ENCODE measurements at regions not wholly inside any gene's neighbourhood (a gene's known extent, or its start where the extent isn't known, plus 50 kb on each side); places are given as distances from the start of the nearest gene placed in this dataset.

- TF ChIP-seq, protein P1, sequence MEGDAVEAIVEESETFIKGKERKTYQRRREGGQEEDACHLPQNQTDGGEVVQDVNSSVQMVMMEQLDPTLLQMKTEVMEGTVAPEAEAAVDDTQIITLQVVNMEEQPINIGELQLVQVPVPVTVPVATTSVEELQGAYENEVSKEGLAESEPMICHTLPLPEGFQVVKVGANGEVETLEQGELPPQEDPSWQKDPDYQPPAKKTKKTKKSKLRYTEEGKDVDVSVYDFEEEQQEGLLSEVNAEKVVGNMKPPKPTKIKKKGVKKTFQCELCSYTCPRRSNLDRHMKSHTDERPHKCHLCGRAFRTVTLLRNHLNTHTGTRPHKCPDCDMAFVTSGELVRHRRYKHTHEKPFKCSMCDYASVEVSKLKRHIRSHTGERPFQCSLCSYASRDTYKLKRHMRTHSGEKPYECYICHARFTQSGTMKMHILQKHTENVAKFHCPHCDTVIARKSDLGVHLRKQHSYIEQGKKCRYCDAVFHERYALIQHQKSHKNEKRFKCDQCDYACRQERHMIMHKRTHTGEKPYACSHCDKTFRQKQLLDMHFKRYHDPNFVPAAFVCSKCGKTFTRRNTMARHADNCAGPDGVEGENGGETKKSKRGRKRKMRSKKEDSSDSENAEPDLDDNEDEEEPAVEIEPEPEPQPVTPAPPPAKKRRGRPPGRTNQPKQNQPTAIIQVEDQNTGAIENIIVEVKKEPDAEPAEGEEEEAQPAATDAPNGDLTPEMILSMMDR (IDR thresholded peaks at IDR 0.05): no peak
- TF ChIP-seq POLR2A (IDR thresholded peaks at IDR 0.05) (no peak), POLR2AphosphoS5 (IDR thresholded peaks at IDR 0.05) (no peak), EP300 (IDR thresholded peaks at IDR 0.05) (no peak)
These were observed 246.3 kb downstream of the RBFOX3 start for GRCh38 chr17:79364315-79365094.
